GM21515 (cell line): ENCODE measurements at regions not wholly inside any gene's neighbourhood (a gene's known extent, or its start where the extent isn't known, plus 50 kb on each side); places are given as distances from the start of the nearest gene placed in this dataset.
"Not testable (repeated sequence)": the region's sequence is repeated elsewhere in the genome, so short reads cannot be mapped to it uniquely, and the experiment has no call there.

Experiments used
- ATAC-seq: cut with Tn5 transposase; IDR thresholded peaks from one replicate; pipeline ENCODE4 v1.9.1; 2021; ENCODE audit not compliant: unreplicated experiment

GRCh38 chr3:95327478-95327877 lies 1264.6 kb downstream of the NSUN3 start:
- no peak for ATAC-seq

GRCh38 chr3:95333826-95334225 lies 1271.0 kb downstream of the NSUN3 start:
- ATAC-seq = no peak

- ATAC-seq = no peak
Measured at GRCh38 chr3:95334461-95334860, 1271.6 kb downstream of the NSUN3 start.

GRCh38 chr3:95335517-95335916 lies 1272.7 kb downstream of the NSUN3 start:
- ATAC-seq = no peak

GRCh38 chr3:95338446-95338845 lies 1275.6 kb downstream of the NSUN3 start:
- no peak for ATAC-seq

- no peak for ATAC-seq
Measured at GRCh38 chr3:95341314-95341713, 1278.5 kb downstream of the NSUN3 start.

- no peak for ATAC-seq
Measured at GRCh38 chr3:95343228-95343627, 1280.4 kb downstream of the NSUN3 start.

GRCh38 chr3:95343767-95344166 lies 1280.9 kb downstream of the NSUN3 start:
- no peak for ATAC-seq

GRCh38 chr3:95347936-95348335 lies 1285.1 kb downstream of the NSUN3 start:
- not testable (repeated sequence) for ATAC-seq

- ATAC-seq = no peak
Measured at GRCh38 chr3:95348879-95349278, 1286.0 kb downstream of the NSUN3 start.

GRCh38 chr3:95350049-95350448 lies 1287.2 kb downstream of the NSUN3 start:
- no peak for ATAC-seq

- ATAC-seq = no peak
Measured at GRCh38 chr3:95351158-95351557, 1288.3 kb downstream of the NSUN3 start.

GRCh38 chr3:95352471-95352870 lies 1289.6 kb downstream of the NSUN3 start:
- no peak for ATAC-seq

GRCh38 chr3:95354489-95354888 lies 1291.6 kb downstream of the NSUN3 start:
- ATAC-seq = no peak

- peak; percentile 60 for ATAC-seq
Measured at GRCh38 chr3:95356764-95357501, 1294.1 kb downstream of the NSUN3 start.

- no peak for ATAC-seq
Measured at GRCh38 chr3:95387242-95388021, 1324.6 kb downstream of the NSUN3 start.

GRCh38 chr3:95389725-95390313 lies 1327.0 kb downstream of the NSUN3 start:
- no peak for ATAC-seq

GRCh38 chr3:95394286-95394685 lies 1331.4 kb downstream of the NSUN3 start:
- ATAC-seq = no peak

GRCh38 chr3:95399585-95399984 lies 1336.7 kb downstream of the NSUN3 start:
- ATAC-seq = no peak

- ATAC-seq = no peak
Measured at GRCh38 chr3:95401693-95402092, 1338.8 kb downstream of the NSUN3 start.

- ATAC-seq = no peak
Measured at GRCh38 chr3:95407709-95408463, 1345.0 kb downstream of the NSUN3 start.
